ENCODE measurements at regions not wholly inside any gene's neighbourhood (a gene's known extent, or its start where the extent isn't known, plus 50 kb on each side); places are given as distances from the start of the nearest gene placed in this dataset.

DNA sequence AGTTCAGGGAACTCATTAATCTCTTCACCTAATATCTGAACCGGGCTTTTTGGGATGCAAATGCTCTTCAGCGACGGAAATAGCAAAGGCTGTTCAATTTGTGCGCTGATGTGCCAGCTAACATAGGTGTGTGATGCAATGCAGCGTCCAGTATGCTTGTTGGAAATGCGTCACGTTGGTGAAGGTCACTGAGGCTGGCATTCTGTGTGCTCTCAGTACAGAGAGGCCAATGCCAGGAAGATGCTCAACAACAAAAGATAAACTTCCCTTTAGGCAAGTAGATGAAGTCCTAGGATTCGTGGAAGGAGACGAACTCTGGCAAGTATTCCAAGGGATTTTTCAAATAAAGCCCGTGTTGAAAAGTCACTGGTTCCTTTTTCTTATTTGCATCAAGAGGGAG, 649.5 kb upstream of the MKI67 start:
- TF ChIP-seq POLR2A (IDR thresholded peaks at IDR 0.05; ENCODE audit: low read length) (no peak), GATA1 (IDR thresholded peaks at IDR 0.05; ENCODE audit: low read depth, low read length) (no peak)
- no peak for DNase-seq

- TF ChIP-seq GATA1 (IDR thresholded peaks at IDR 0.05; ENCODE audit: low read depth, low read length) = no peak
- TF ChIP-seq POLR2A (IDR thresholded peaks at IDR 0.05; ENCODE audit: low read length) = no peak
- DNase-seq = no peak
Measured at GRCh38 chr10:128776673-128777252, 650.5 kb upstream of the MKI67 start.

DNA sequence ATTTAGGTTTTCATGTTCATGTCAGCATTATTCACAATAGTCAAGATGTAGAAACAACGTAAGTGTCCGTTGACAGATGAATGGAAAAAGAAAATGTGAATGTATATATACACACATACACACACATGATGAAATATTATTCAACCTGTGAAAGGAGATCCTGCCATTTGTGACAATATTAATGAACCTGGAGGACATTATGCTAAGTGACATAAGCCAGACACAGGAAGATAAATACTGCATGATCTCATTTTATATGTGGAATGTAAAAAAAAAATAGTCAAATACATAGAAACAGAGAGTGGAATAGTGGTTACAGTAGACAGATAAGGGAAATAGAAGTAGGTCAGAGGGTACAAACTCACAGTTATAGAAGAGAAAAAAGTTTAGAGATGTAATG, 651.1 kb upstream of the MKI67 start:
- TF ChIP-seq GATA1 (IDR thresholded peaks at IDR 0.05; ENCODE audit: low read depth, low read length) = no peak
- TF ChIP-seq POLR2A (IDR thresholded peaks at IDR 0.05; ENCODE audit: low read length) = no peak
- no peak for DNase-seq

- no peak for TF ChIP-seq GATA1 (IDR thresholded peaks at IDR 0.05; ENCODE audit: low read depth, low read length)
- no peak for TF ChIP-seq POLR2A (IDR thresholded peaks at IDR 0.05; ENCODE audit: low read length)
- DNase-seq = no peak
Measured at GRCh38 chr10:128779416-128779815, 653.2 kb upstream of the MKI67 start.

GRCh38 chr10:128780156-128780761, 654.0 kb upstream of the MKI67 start:
- no peak for TF ChIP-seq GATA1 (IDR thresholded peaks at IDR 0.05; ENCODE audit: low read depth, low read length)
- TF ChIP-seq POLR2A (IDR thresholded peaks at IDR 0.05; ENCODE audit: low read length) = no peak
- no peak for DNase-seq

DNA sequence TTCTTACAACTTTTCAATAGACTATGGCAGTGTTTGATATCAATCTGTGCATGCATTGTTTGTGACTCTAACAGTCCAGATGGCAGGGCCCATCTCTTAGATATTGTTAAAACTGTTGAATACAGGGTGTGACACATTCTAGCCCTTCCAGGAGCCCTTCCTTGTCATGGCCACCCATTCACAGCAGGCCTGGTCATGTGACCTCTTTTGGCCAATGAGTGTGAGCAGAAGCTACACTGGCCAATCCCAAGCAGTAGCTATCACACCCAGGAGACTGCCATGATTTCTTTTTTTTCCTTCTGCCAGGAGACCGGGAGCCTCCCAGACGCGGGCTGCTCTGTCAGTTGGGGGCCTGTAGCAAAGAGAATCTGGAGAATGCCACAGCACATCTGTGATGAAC, 655.4 kb upstream of the MKI67 start:
- TF ChIP-seq POLR2A (IDR thresholded peaks at IDR 0.05; ENCODE audit: low read length) (no peak), GATA1 (IDR thresholded peaks at IDR 0.05; ENCODE audit: low read depth, low read length) (no peak)
- DNase-seq = peak in 1 of 2 experiments; percentile 1

DNA sequence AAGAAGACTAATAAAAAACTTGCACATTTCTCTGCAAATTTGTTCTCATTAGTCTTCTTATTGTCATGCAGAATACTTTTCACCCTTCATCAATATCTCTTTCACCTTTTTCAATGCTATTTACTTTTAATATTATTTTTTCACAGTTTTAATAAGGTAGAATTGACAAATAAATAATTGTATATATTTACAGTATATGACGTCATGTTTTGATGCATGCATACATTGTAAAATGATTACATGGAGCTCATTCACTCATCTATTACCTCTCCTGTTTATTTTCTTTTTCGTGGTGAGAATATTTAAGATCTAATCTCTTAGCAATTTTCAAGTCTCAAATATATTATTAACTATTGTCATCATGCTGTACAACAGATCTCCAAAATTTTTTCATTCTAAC, 658.2 kb upstream of the MKI67 start:
- TF ChIP-seq POLR2A (IDR thresholded peaks at IDR 0.05; ENCODE audit: low read length) (no peak), GATA1 (IDR thresholded peaks at IDR 0.05; ENCODE audit: low read depth, low read length) (no peak)
- DNase-seq = no peak

DNA sequence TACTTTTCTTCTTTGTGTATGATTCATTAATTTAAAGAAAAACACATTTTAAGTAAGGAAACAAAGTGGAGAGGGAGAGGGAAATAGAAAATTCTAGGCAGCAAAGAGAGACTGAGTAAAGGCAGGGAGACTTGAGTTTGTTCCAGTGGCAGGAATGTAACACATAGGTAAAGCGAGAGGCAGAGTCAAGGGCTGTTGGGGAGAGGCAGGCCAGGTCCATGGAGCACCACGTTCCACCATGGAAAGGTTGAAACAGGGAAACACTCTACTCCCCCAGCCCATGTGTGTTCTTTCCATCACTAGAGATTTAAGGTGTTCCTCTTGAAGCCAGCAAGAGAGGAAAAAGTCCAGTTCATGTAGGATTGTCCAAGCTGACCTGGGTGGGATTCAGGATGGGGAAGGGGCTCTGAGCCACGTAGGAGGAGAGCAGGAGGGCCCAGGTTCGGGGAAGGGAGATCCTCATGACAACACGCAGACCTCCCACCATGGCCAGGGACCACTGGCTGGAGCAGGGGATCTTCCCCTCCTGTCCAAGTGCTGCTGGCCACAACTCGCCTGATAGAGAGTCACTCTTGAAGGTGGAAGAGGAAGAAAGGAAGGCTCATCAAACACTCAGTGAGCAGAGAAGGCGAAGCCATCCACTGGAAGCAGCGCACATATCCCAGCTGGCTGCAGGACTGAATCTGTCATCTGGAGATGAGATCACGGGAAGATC, 666.4 kb upstream of the MKI67 start:
- TF ChIP-seq GATA1 (IDR thresholded peaks at IDR 0.05; ENCODE audit: low read depth, low read length) (no peak), POLR2A (IDR thresholded peaks at IDR 0.05; ENCODE audit: low read length) (no peak)
- DNase-seq = no peak

- TF ChIP-seq GATA1 (IDR thresholded peaks at IDR 0.05; ENCODE audit: low read depth, low read length) (no peak), POLR2A (IDR thresholded peaks at IDR 0.05; ENCODE audit: low read length) (no peak)
Measured at GRCh38 chr10:128793726-128794655, 667.8 kb upstream of the MKI67 start.

DNA sequence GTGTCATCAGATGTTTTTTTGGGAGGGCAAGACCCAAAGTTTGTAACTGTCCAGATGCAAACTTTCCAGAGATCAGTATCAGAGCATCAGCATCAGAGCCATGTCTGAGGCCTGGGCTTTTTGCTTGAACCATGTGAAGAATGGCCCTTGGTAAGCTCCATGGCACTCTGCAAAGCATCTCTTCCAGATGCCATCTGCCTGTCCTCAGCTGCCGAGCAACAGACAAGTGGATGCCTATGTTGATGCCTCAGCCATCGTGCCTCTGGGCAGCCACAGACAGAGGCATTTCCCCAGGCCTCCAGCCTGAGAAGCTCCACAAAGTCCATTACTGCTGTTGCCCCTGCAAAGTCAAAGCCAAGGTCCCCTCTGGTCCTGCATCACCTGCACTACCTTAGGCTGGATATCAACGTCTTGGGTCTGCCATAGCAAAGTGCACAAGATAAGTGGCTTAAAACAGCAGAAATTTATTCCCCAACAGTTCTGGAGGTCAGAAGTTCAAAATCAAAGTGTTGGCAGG, 670.2 kb upstream of the MKI67 start:
- TF ChIP-seq POLR2A (IDR thresholded peaks at IDR 0.05; ENCODE audit: low read length) = no peak
- TF ChIP-seq GATA1 (IDR thresholded peaks at IDR 0.05; ENCODE audit: low read depth, low read length) = no peak
- no peak for DNase-seq

More at GRCh38 chr10:128793726-128794655, 667.8 kb upstream of the MKI67 start:
- no peak for DNase-seq

DNA sequence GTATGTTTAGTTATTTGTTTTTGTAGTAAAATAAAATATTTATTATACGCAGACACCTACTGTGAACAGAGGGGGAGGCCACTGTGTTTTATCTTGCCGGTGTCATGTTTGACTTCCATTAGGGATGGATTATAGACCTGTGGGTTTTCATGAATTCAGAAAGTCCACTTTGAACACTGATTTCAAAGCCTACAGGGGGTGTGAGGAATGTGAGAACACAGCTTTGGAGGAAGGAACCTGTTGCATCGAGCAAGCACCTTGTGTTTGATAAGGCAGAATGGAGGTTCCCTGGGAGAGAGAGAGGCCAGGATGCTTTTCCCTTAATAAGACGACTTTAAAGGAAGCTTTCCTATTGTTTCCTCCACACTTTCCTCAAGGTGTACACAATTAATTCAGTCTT, 665.0 kb upstream of the MGMT start:
- no peak for TF ChIP-seq POLR2A (IDR thresholded peaks at IDR 0.05; ENCODE audit: low read length)
- TF ChIP-seq GATA1 (IDR thresholded peaks at IDR 0.05; ENCODE audit: low read depth, low read length) = no peak
- no peak for DNase-seq

GRCh38 chr10:128803790-128804189, 663.3 kb upstream of the MGMT start:
- TF ChIP-seq POLR2A (IDR thresholded peaks at IDR 0.05; ENCODE audit: low read length) (no peak), GATA1 (IDR thresholded peaks at IDR 0.05; ENCODE audit: low read depth, low read length) (no peak)
- no peak for DNase-seq

- no peak for DNase-seq
- no peak for TF ChIP-seq POLR2A (IDR thresholded peaks at IDR 0.05; ENCODE audit: low read length)
- TF ChIP-seq GATA1 (IDR thresholded peaks at IDR 0.05; ENCODE audit: low read depth, low read length) = no peak
Measured at GRCh38 chr10:128804411-128804810, 662.6 kb upstream of the MGMT start.

Data from erythroblast (primary cell).